Activated CD8-positive, alpha-beta memory T cell treated with anti-CD3 and anti-CD28 coated beads, Interleukin-2, amount 10 ng/mL, durations not matched to agents 7 days and 5 days (primary cell): ENCODE measurements at regions not wholly inside any gene's neighbourhood (a gene's known extent, or its start where the extent isn't known, plus 50 kb on each side); places are given as distances from the start of the nearest gene placed in this dataset.

ENCODE experiments used
- ATAC-seq: fragments of 150-1000 bp; cut with Tn5 transposase; one replicate; pipeline ENCODE4 v1.10.0; 2021; ENCODE audit warnings: moderate library complexity
- CTCF ChIA-PET: fragments of 350-600 bp; sonication (Branson Sonifier 250); formaldehyde crosslinking; loops from one replicate; lab custom pipeline; 2021; ENCODE audit warnings: antibody characterized with exemption; lab: Charles Lee
- DNase-seq: peaks from one replicate; pipeline ENCODE4 v3.0.0-alpha.2; 2020
- H3K27ac Mint-ChIP-seq: one replicate; pipeline ENCODE4 v1.8.0; 2021; ENCODE audit warnings: mild to moderate bottlenecking, mixed read lengths
- H3K27me3 Mint-ChIP-seq: one replicate; pipeline ENCODE4 v1.8.0; 2021; ENCODE audit warnings: mixed read lengths
- H3K36me3 Mint-ChIP-seq: one replicate; pipeline ENCODE4 v1.8.0; 2021; ENCODE audit warnings: mild to moderate bottlenecking, mixed read lengths
- H3K4me1 Mint-ChIP-seq: one replicate; pipeline ENCODE4 v1.8.0; 2021; ENCODE audit warnings: mixed read lengths
- H3K4me3 Mint-ChIP-seq: one replicate; pipeline ENCODE4 v1.8.0; 2021; ENCODE audit warnings: mild to moderate bottlenecking, moderate library complexity, mixed read lengths
- H3K9me3 Mint-ChIP-seq: one replicate; pipeline ENCODE4 v1.8.0; 2022; ENCODE audit warnings: low read depth, mixed read lengths

GRCh38 chr4:11931266-11931820 lies 502.6 kb upstream of the HS3ST1 start:
- no peaks in the 10 kb centered on the region for H3K27me3 Mint-ChIP-seq
- no peaks in the 10 kb centered on the region for H3K4me1 Mint-ChIP-seq
- H3K36me3 Mint-ChIP-seq = no peaks in the 10 kb centered on the region
- DNase-seq (no peak), ATAC-seq (no peak)
- H3K27ac Mint-ChIP-seq = no peak overlapping the region
- H3K4me3 Mint-ChIP-seq = no peak overlapping the region
- CTCF ChIA-PET = no interaction called here
- H3K9me3 Mint-ChIP-seq = peaks cover 6% of the 10 kb centered on the region

GRCh38 chr4:11929080-11929479 lies 500.4 kb upstream of the HS3ST1 start:
- ATAC-seq (no peak), DNase-seq (no peak)
- Mint-ChIP-seq H3K4me3 (no peak overlapping the region), H3K36me3 (no peaks in the 10 kb centered on the region), H3K9me3 (peaks cover 6% of the 10 kb centered on the region), H3K4me1 (no peaks in the 10 kb centered on the region), H3K27me3 (no peaks in the 10 kb centered on the region), H3K27ac (no peak overlapping the region)
- CTCF ChIA-PET = no interaction called here

GRCh38 chr4:11919316-11919715 lies 490.6 kb upstream of the HS3ST1 start:
- ATAC-seq (no peak), DNase-seq (no peak)
- CTCF ChIA-PET = no interaction called here
- H3K4me1 Mint-ChIP-seq = no peaks in the 10 kb centered on the region
- H3K27ac Mint-ChIP-seq = no peak overlapping the region
- no peaks in the 10 kb centered on the region for H3K27me3 Mint-ChIP-seq
- H3K36me3 Mint-ChIP-seq = no peaks in the 10 kb centered on the region
- H3K4me3 Mint-ChIP-seq = no peak overlapping the region
- peaks cover 18% of the 10 kb centered on the region for H3K9me3 Mint-ChIP-seq

- Mint-ChIP-seq H3K27ac (no peak overlapping the region), H3K4me1 (no peaks in the 10 kb centered on the region), H3K4me3 (no peak overlapping the region), H3K27me3 (no peaks in the 10 kb centered on the region), H3K36me3 (no peaks in the 10 kb centered on the region), H3K9me3 (peaks cover 11% of the 10 kb centered on the region)
- ATAC-seq (no peak), DNase-seq (no peak)
- CTCF ChIA-PET = no interaction called here
These were observed 485.7 kb upstream of the HS3ST1 start for GRCh38 chr4:11914406-11914805.

GRCh38 chr4:11912886-11913285 lies 484.2 kb upstream of the HS3ST1 start:
- ATAC-seq (no peak), DNase-seq (no peak)
- H3K27ac Mint-ChIP-seq = no peak overlapping the region
- H3K4me1 Mint-ChIP-seq = no peaks in the 10 kb centered on the region
- peaks cover 10% of the 10 kb centered on the region for H3K9me3 Mint-ChIP-seq
- CTCF ChIA-PET = no interaction called here
- no peaks in the 10 kb centered on the region for H3K36me3 Mint-ChIP-seq
- H3K27me3 Mint-ChIP-seq = no peaks in the 10 kb centered on the region
- no peak overlapping the region for H3K4me3 Mint-ChIP-seq

GRCh38 chr4:11910812-11911211 lies 482.1 kb upstream of the HS3ST1 start:
- no peak overlapping the region for H3K4me3 Mint-ChIP-seq
- ATAC-seq (no peak), DNase-seq (no peak)
- H3K4me1 Mint-ChIP-seq = no peaks in the 10 kb centered on the region
- H3K27ac Mint-ChIP-seq = no peak overlapping the region
- CTCF ChIA-PET = no interaction called here
- peaks cover 6% of the 10 kb centered on the region for H3K9me3 Mint-ChIP-seq
- no peaks in the 10 kb centered on the region for H3K27me3 Mint-ChIP-seq
- H3K36me3 Mint-ChIP-seq = no peaks in the 10 kb centered on the region

GRCh38 chr4:11908712-11909111 lies 480.0 kb upstream of the HS3ST1 start:
- Mint-ChIP-seq H3K9me3 (peaks cover 4% of the 10 kb centered on the region), H3K36me3 (no peaks in the 10 kb centered on the region), H3K4me3 (no peak overlapping the region), H3K27me3 (no peaks in the 10 kb centered on the region), H3K4me1 (no peaks in the 10 kb centered on the region), H3K27ac (no peak overlapping the region)
- DNase-seq = no peak
- ATAC-seq = no peak
- CTCF ChIA-PET = no interaction called here

GRCh38 chr4:11908205-11908604 lies 479.5 kb upstream of the HS3ST1 start:
- H3K36me3 Mint-ChIP-seq = no peaks in the 10 kb centered on the region
- H3K27ac Mint-ChIP-seq = no peak overlapping the region
- ATAC-seq (no peak), DNase-seq (no peak)
- H3K27me3 Mint-ChIP-seq = no peaks in the 10 kb centered on the region
- H3K9me3 Mint-ChIP-seq = peaks cover 4% of the 10 kb centered on the region
- H3K4me1 Mint-ChIP-seq = no peaks in the 10 kb centered on the region
- H3K4me3 Mint-ChIP-seq = no peak overlapping the region
- CTCF ChIA-PET = no interaction called here

- ATAC-seq (no peak), DNase-seq (no peak)
- Mint-ChIP-seq H3K4me3 (no peak overlapping the region), H3K4me1 (no peaks in the 10 kb centered on the region), H3K36me3 (no peaks in the 10 kb centered on the region), H3K27ac (no peak overlapping the region), H3K9me3 (no peaks in the 10 kb centered on the region), H3K27me3 (no peaks in the 10 kb centered on the region)
- CTCF ChIA-PET = no interaction called here
These were observed 476.4 kb upstream of the HS3ST1 start for GRCh38 chr4:11904846-11905739.

- H3K4me1 Mint-ChIP-seq = no peaks in the 10 kb centered on the region
These were observed 475.4 kb upstream of the HS3ST1 start for GRCh38 chr4:11904117-11904535.

GRCh38 chr4:11901089-11901488 lies 472.4 kb upstream of the HS3ST1 start:
- no peak for DNase-seq
- no peaks in the 10 kb centered on the region for H3K36me3 Mint-ChIP-seq
- ATAC-seq = no peak
- H3K4me3 Mint-ChIP-seq = no peak overlapping the region
- peaks cover 3% of the 10 kb centered on the region for H3K9me3 Mint-ChIP-seq
- CTCF ChIA-PET = no interaction called here
- H3K4me1 Mint-ChIP-seq = no peaks in the 10 kb centered on the region
- no peak overlapping the region for H3K27ac Mint-ChIP-seq
- no peaks in the 10 kb centered on the region for H3K27me3 Mint-ChIP-seq

More at GRCh38 chr4:11904117-11904535, 475.4 kb upstream of the HS3ST1 start:
- Mint-ChIP-seq H3K9me3 (peaks cover under 1% of the 10 kb centered on the region), H3K4me3 (no peak overlapping the region), H3K27ac (no peak overlapping the region), H3K36me3 (no peaks in the 10 kb centered on the region), H3K27me3 (no peaks in the 10 kb centered on the region)
- CTCF ChIA-PET = no interaction called here
- DNase-seq (no peak), ATAC-seq (no peak)

- no peaks in the 10 kb centered on the region for H3K27me3 Mint-ChIP-seq
- H3K36me3 Mint-ChIP-seq = no peaks in the 10 kb centered on the region
These were observed 471.7 kb upstream of the HS3ST1 start for GRCh38 chr4:11900359-11900758.

GRCh38 chr4:11898796-11899195 lies 470.1 kb upstream of the HS3ST1 start:
- Mint-ChIP-seq H3K4me1 (no peaks in the 10 kb centered on the region), H3K4me3 (no peak overlapping the region), H3K9me3 (peaks cover 3% of the 10 kb centered on the region), H3K27ac (no peak overlapping the region), H3K27me3 (no peaks in the 10 kb centered on the region), H3K36me3 (no peaks in the 10 kb centered on the region)
- CTCF ChIA-PET = no interaction called here
- DNase-seq (no peak), ATAC-seq (no peak)

More at GRCh38 chr4:11900359-11900758, 471.7 kb upstream of the HS3ST1 start:
- CTCF ChIA-PET = no interaction called here
- no peak for ATAC-seq
- Mint-ChIP-seq H3K4me1 (no peaks in the 10 kb centered on the region), H3K9me3 (peaks cover 3% of the 10 kb centered on the region), H3K27ac (no peak overlapping the region), H3K4me3 (no peak overlapping the region)
- no peak for DNase-seq

- CTCF ChIA-PET = no interaction called here
- H3K9me3 Mint-ChIP-seq = peaks cover 3% of the 10 kb centered on the region
- no peak for ATAC-seq
These were observed 467.1 kb upstream of the HS3ST1 start for GRCh38 chr4:11895766-11896165.

More at GRCh38 chr4:11895766-11896165, 467.1 kb upstream of the HS3ST1 start:
- Mint-ChIP-seq H3K4me1 (no peaks in the 10 kb centered on the region), H3K36me3 (no peaks in the 10 kb centered on the region), H3K27ac (no peak overlapping the region), H3K27me3 (no peaks in the 10 kb centered on the region), H3K4me3 (no peak overlapping the region)
- DNase-seq = no peak
